ENCODE measurements at regions not wholly inside any gene's neighbourhood (a gene's known extent, or its start where the extent isn't known, plus 50 kb on each side); places are given as distances from the start of the nearest gene placed in this dataset.

GRCh38 chr12:19030603-19031002, 98.9 kb upstream of the PLEKHA5 start:
- Histone ChIP-seq H3K9me3 (ENCODE audit: insufficient read depth in 2 of 2, low read depth in 1 of 2, low read length in 1 of 2) (peaks cover 18 to 22% of the 10 kb centered on the region in 2 experiments), H3K4me2 (ENCODE audit: insufficient read depth in 1 of 2, low read depth in 2 of 2, low read length in 2 of 2) (no peak overlapping the region), H3K27ac (ENCODE audit: low read depth, low read length) (no peak overlapping the region), H3K79me1 (ENCODE audit: low read depth, low read length) (no peaks in the 10 kb centered on the region), H2BK12ac (ENCODE audit: low read depth, low read length) (no peak overlapping the region), H3K4me3 (ENCODE audit: extremely low read depth in 1 of 4, insufficient read depth in 2 of 4, low read depth in 3 of 4, low read length in 4 of 4) (no peak overlapping the region), H3K56ac (replicated peaks; ENCODE audit: insufficient read length, low read depth, low read length) (no peak overlapping the region), H3K27me3 (replicated peaks in 1 of 4; ENCODE audit: control insufficient read depth in 3 of 4, extremely low read depth in 1 of 4, insufficient read depth in 3 of 4, low read length in 3 of 4) (no peaks in the 10 kb centered on the region), H3K23me2 (ENCODE audit: low read depth, low read length) (no peaks in the 10 kb centered on the region), H2AK5ac (ENCODE audit: low read depth, low read length) (no peak overlapping the region), H3K36me3 (ENCODE audit: control insufficient read depth in 2 of 4, insufficient read depth in 4 of 4, low read length in 3 of 4) (peaks cover 0 to 10% (median 0%) of the 10 kb centered on the region in 4 experiments; a peak in 2 of 8 replicates), H3K4me1 (replicated peaks in 1 of 4; ENCODE audit: control insufficient read depth in 3 of 4, insufficient read depth in 4 of 4, low read length in 3 of 4) (peaks cover 0 to 5% (median 2%) of the 10 kb centered on the region in 4 experiments; a peak in 3 of 7 replicates), H3K4ac (replicated peaks; ENCODE audit: insufficient read length, low read depth, low read length) (no peak overlapping the region), H2BK120ac (replicated peaks; ENCODE audit: low read depth, low read length) (no peak overlapping the region), H4K91ac (replicated peaks; ENCODE audit: insufficient read length, low read length) (no peak overlapping the region), H4K20me1 (replicated peaks in 1 of 2; ENCODE audit: control insufficient read depth in 1 of 2, insufficient read depth in 2 of 2, low read length in 2 of 2) (no peaks in the 10 kb centered on the region), H4K5ac (ENCODE audit: insufficient read length, low read depth, low read length) (no peak overlapping the region), H3K18ac (ENCODE audit: extremely low read depth, low read length) (no peak overlapping the region), H3K23ac (ENCODE audit: insufficient read length) (no peak overlapping the region), H2BK5ac (ENCODE audit: low read depth, low read length) (no peak overlapping the region), H2BK20ac (ENCODE audit: low read length) (no peak overlapping the region), H2BK15ac (ENCODE audit: low read length) (no peak overlapping the region), H2AFZ (ENCODE audit: low read length) (no peak overlapping the region), H4K8ac (ENCODE audit: extremely low read depth, insufficient read depth, low read length) (no peak overlapping the region), H3K14ac (ENCODE audit: insufficient read length) (no peak overlapping the region), H3K9ac (replicated peaks in 1 of 4; ENCODE audit: extremely low read depth in 1 of 4, low read depth in 3 of 4, low read length in 3 of 4) (no peak overlapping the region), H3K79me2 (ENCODE audit: control insufficient read depth in 1 of 2, insufficient read depth in 2 of 2, low read length in 2 of 2) (no peaks in the 10 kb centered on the region)
- TF ChIP-seq MAFK (IDR thresholded peaks at IDR 0.05; ENCODE audit: low read depth, low read length) (no peak), CREB1 (IDR thresholded peaks at IDR 0.05) (no peak), MAX (IDR thresholded peaks at IDR 0.05) (no peak), CTBP2 (IDR thresholded peaks at IDR 0.05; ENCODE audit: borderline replicate concordance, insufficient read depth, insufficient read length, low read length) (no peak), GABPA (IDR thresholded peaks at IDR 0.05; ENCODE audit: borderline replicate concordance, insufficient read depth, low read length) (no peak), USF2 (IDR thresholded peaks at IDR 0.05; ENCODE audit: low read length) (no peak), CBX5 (IDR thresholded peaks at IDR 0.05; ENCODE audit: low read depth, low read length) (no peak), PHF8 (conservative IDR thresholded peaks at IDR 0.05; ENCODE audit: low read depth, low read length) (no peak), BCL11A (IDR thresholded peaks at IDR 0.05; ENCODE audit: low read depth in 2 of 2, low read length in 2 of 2) (no peak), CHD2 (IDR thresholded peaks at IDR 0.05; ENCODE audit: low read length) (no peak), BACH1 (IDR thresholded peaks at IDR 0.05; ENCODE audit: low read length) (no peak), JUND (IDR thresholded peaks at IDR 0.05; ENCODE audit: low read length) (no peak), ZNF274 (IDR thresholded peaks at IDR 0.05; ENCODE audit: borderline replicate concordance, extremely low read depth, low read length) (no peak), HDAC2 (IDR thresholded peaks at IDR 0.05; ENCODE audit: borderline replicate concordance in 1 of 2, low read depth in 2 of 2, low read length in 2 of 2) (no peak)
- DNase-seq (ENCODE audit: low read depth in 1 of 2, low spot score in 2 of 2) (no peak), FAIRE-seq (no peak)
- POLR2A ChIA-PET (ENCODE audit: partially characterized antibody): no interaction called here
- CTCF ChIA-PET (ENCODE audit: partially characterized antibody): interaction anchor here (0.6 kb wide), 1 partner anchor 101 kb away, joined by 3 read pairs; no protein-coding TSS in a partner anchor

Measured in H1 (cell line).